ENCODE measurements at regions not wholly inside any gene's neighbourhood (a gene's known extent, or its start where the extent isn't known, plus 50 kb on each side); places are given as distances from the start of the nearest gene placed in this dataset.

GRCh38 chr3:102122527-102122926 is 273.2 kb downstream of the NFKBIZ start:
- no peak overlapping the region for H3K4me3 ChIP-seq (ENCODE audit: insufficient read depth, low read depth, low read length, poor library complexity, severe bottlenecking)
- H3K36me3 ChIP-seq (ENCODE audit: control insufficient read depth, insufficient read depth, low read length), result no peaks in the 10 kb centered on the region
- H3K27me3 ChIP-seq (replicated peaks; ENCODE audit: control insufficient read depth, insufficient read depth, low read length, poor library complexity, severe bottlenecking), result no peaks in the 10 kb centered on the region
- no peaks in the 10 kb centered on the region for H3K9me3 ChIP-seq (ENCODE audit: control insufficient read depth, low read length)
- DNase-seq, result no peak
- H3K27ac ChIP-seq (ENCODE audit: insufficient read depth, low read length, poor library complexity, severe bottlenecking), result no peak overlapping the region
- H3K4me1 ChIP-seq (ENCODE audit: control insufficient read depth, insufficient read depth, low read length, poor library complexity, severe bottlenecking), result no peaks in the 10 kb centered on the region

- Histone ChIP-seq H3K27ac (ENCODE audit: insufficient read depth, low read length, poor library complexity, severe bottlenecking) (no peak overlapping the region), H3K9me3 (ENCODE audit: control insufficient read depth, low read length) (no peaks in the 10 kb centered on the region), H3K27me3 (replicated peaks; ENCODE audit: control insufficient read depth, insufficient read depth, low read length, poor library complexity, severe bottlenecking) (no peaks in the 10 kb centered on the region), H3K4me1 (ENCODE audit: control insufficient read depth, insufficient read depth, low read length, poor library complexity, severe bottlenecking) (no peaks in the 10 kb centered on the region), H3K36me3 (ENCODE audit: control insufficient read depth, insufficient read depth, low read length) (no peaks in the 10 kb centered on the region), H3K4me3 (ENCODE audit: insufficient read depth, low read depth, low read length, poor library complexity, severe bottlenecking) (no peak overlapping the region)
- no peak for DNase-seq
These were observed 274.4 kb downstream of the NFKBIZ start for GRCh38 chr3:102123590-102124190.

GRCh38 chr3:102124282-102124681 is 275.0 kb downstream of the NFKBIZ start:
- Histone ChIP-seq H3K4me1 (ENCODE audit: control insufficient read depth, insufficient read depth, low read length, poor library complexity, severe bottlenecking) (no peaks in the 10 kb centered on the region), H3K36me3 (ENCODE audit: control insufficient read depth, insufficient read depth, low read length) (no peaks in the 10 kb centered on the region), H3K4me3 (ENCODE audit: insufficient read depth, low read depth, low read length, poor library complexity, severe bottlenecking) (no peak overlapping the region), H3K27ac (ENCODE audit: insufficient read depth, low read length, poor library complexity, severe bottlenecking) (no peak overlapping the region), H3K9me3 (ENCODE audit: control insufficient read depth, low read length) (no peaks in the 10 kb centered on the region), H3K27me3 (replicated peaks; ENCODE audit: control insufficient read depth, insufficient read depth, low read length, poor library complexity, severe bottlenecking) (no peaks in the 10 kb centered on the region)
- DNase-seq, result no peak

- Histone ChIP-seq H3K36me3 (ENCODE audit: control insufficient read depth, insufficient read depth, low read length) (no peaks in the 10 kb centered on the region), H3K27me3 (replicated peaks; ENCODE audit: control insufficient read depth, insufficient read depth, low read length, poor library complexity, severe bottlenecking) (no peaks in the 10 kb centered on the region), H3K9me3 (ENCODE audit: control insufficient read depth, low read length) (no peaks in the 10 kb centered on the region), H3K27ac (ENCODE audit: insufficient read depth, low read length, poor library complexity, severe bottlenecking) (no peak overlapping the region), H3K4me1 (ENCODE audit: control insufficient read depth, insufficient read depth, low read length, poor library complexity, severe bottlenecking) (no peaks in the 10 kb centered on the region), H3K4me3 (ENCODE audit: insufficient read depth, low read depth, low read length, poor library complexity, severe bottlenecking) (no peak overlapping the region)
- DNase-seq, result no peak
These were observed 275.4 kb downstream of the NFKBIZ start for GRCh38 chr3:102124704-102125103.

- Histone ChIP-seq H3K4me1 (ENCODE audit: control insufficient read depth, insufficient read depth, low read length, poor library complexity, severe bottlenecking) (no peaks in the 10 kb centered on the region), H3K27ac (ENCODE audit: insufficient read depth, low read length, poor library complexity, severe bottlenecking) (no peak overlapping the region), H3K4me3 (ENCODE audit: insufficient read depth, low read depth, low read length, poor library complexity, severe bottlenecking) (no peak overlapping the region), H3K36me3 (ENCODE audit: control insufficient read depth, insufficient read depth, low read length) (no peaks in the 10 kb centered on the region), H3K27me3 (replicated peaks; ENCODE audit: control insufficient read depth, insufficient read depth, low read length, poor library complexity, severe bottlenecking) (no peaks in the 10 kb centered on the region), H3K9me3 (ENCODE audit: control insufficient read depth, low read length) (no peaks in the 10 kb centered on the region)
- no peak for DNase-seq
These were observed 276.1 kb downstream of the NFKBIZ start for GRCh38 chr3:102125197-102125993.

GRCh38 chr3:102125994-102126368 is 276.7 kb downstream of the NFKBIZ start:
- Histone ChIP-seq H3K4me1 (ENCODE audit: control insufficient read depth, insufficient read depth, low read length, poor library complexity, severe bottlenecking) (no peaks in the 10 kb centered on the region), H3K27me3 (replicated peaks; ENCODE audit: control insufficient read depth, insufficient read depth, low read length, poor library complexity, severe bottlenecking) (no peaks in the 10 kb centered on the region), H3K27ac (ENCODE audit: insufficient read depth, low read length, poor library complexity, severe bottlenecking) (no peak overlapping the region), H3K9me3 (ENCODE audit: control insufficient read depth, low read length) (no peaks in the 10 kb centered on the region), H3K4me3 (ENCODE audit: insufficient read depth, low read depth, low read length, poor library complexity, severe bottlenecking) (no peak overlapping the region), H3K36me3 (ENCODE audit: control insufficient read depth, insufficient read depth, low read length) (no peaks in the 10 kb centered on the region)
- no peak for DNase-seq

- H3K9me3 ChIP-seq (ENCODE audit: control insufficient read depth, low read length), result no peaks in the 10 kb centered on the region
- no peak overlapping the region for H3K4me3 ChIP-seq (ENCODE audit: insufficient read depth, low read depth, low read length, poor library complexity, severe bottlenecking)
- H3K27me3 ChIP-seq (replicated peaks; ENCODE audit: control insufficient read depth, insufficient read depth, low read length, poor library complexity, severe bottlenecking), result no peaks in the 10 kb centered on the region
- no peaks in the 10 kb centered on the region for H3K36me3 ChIP-seq (ENCODE audit: control insufficient read depth, insufficient read depth, low read length)
- no peaks in the 10 kb centered on the region for H3K4me1 ChIP-seq (ENCODE audit: control insufficient read depth, insufficient read depth, low read length, poor library complexity, severe bottlenecking)
- H3K27ac ChIP-seq (ENCODE audit: insufficient read depth, low read length, poor library complexity, severe bottlenecking), result no peak overlapping the region
- no peak for DNase-seq
These were observed 280.7 kb downstream of the NFKBIZ start for GRCh38 chr3:102129760-102130608.

GRCh38 chr3:102132370-102132769 is 283.1 kb downstream of the NFKBIZ start:
- Histone ChIP-seq H3K27me3 (replicated peaks; ENCODE audit: control insufficient read depth, insufficient read depth, low read length, poor library complexity, severe bottlenecking) (no peaks in the 10 kb centered on the region), H3K27ac (ENCODE audit: insufficient read depth, low read length, poor library complexity, severe bottlenecking) (no peak overlapping the region), H3K4me3 (ENCODE audit: insufficient read depth, low read depth, low read length, poor library complexity, severe bottlenecking) (no peak overlapping the region), H3K4me1 (ENCODE audit: control insufficient read depth, insufficient read depth, low read length, poor library complexity, severe bottlenecking) (no peaks in the 10 kb centered on the region), H3K9me3 (ENCODE audit: control insufficient read depth, low read length) (no peaks in the 10 kb centered on the region), H3K36me3 (ENCODE audit: control insufficient read depth, insufficient read depth, low read length) (no peaks in the 10 kb centered on the region)
- no peak for DNase-seq

- no peaks in the 10 kb centered on the region for H3K36me3 ChIP-seq (ENCODE audit: control insufficient read depth, insufficient read depth, low read length)
- H3K4me3 ChIP-seq (ENCODE audit: insufficient read depth, low read depth, low read length, poor library complexity, severe bottlenecking), result no peak overlapping the region
- no peaks in the 10 kb centered on the region for H3K4me1 ChIP-seq (ENCODE audit: control insufficient read depth, insufficient read depth, low read length, poor library complexity, severe bottlenecking)
- H3K27ac ChIP-seq (ENCODE audit: insufficient read depth, low read length, poor library complexity, severe bottlenecking), result no peak overlapping the region
- DNase-seq, result no peak
- H3K27me3 ChIP-seq (replicated peaks; ENCODE audit: control insufficient read depth, insufficient read depth, low read length, poor library complexity, severe bottlenecking), result no peaks in the 10 kb centered on the region
- H3K9me3 ChIP-seq (ENCODE audit: control insufficient read depth, low read length), result no peaks in the 10 kb centered on the region
These were observed 284.1 kb downstream of the NFKBIZ start for GRCh38 chr3:102133376-102133775.

- no peak for DNase-seq
These were observed 286.0 kb downstream of the NFKBIZ start for GRCh38 chr3:102135316-102135715.

More at GRCh38 chr3:102135316-102135715, 286.0 kb downstream of the NFKBIZ start:
- no peaks in the 10 kb centered on the region for H3K27me3 ChIP-seq (replicated peaks; ENCODE audit: control insufficient read depth, insufficient read depth, low read length, poor library complexity, severe bottlenecking)
- H3K27ac ChIP-seq (ENCODE audit: insufficient read depth, low read length, poor library complexity, severe bottlenecking), result no peak overlapping the region
- H3K36me3 ChIP-seq (ENCODE audit: control insufficient read depth, insufficient read depth, low read length), result no peaks in the 10 kb centered on the region
- no peak overlapping the region for H3K4me3 ChIP-seq (ENCODE audit: insufficient read depth, low read depth, low read length, poor library complexity, severe bottlenecking)
- no peaks in the 10 kb centered on the region for H3K4me1 ChIP-seq (ENCODE audit: control insufficient read depth, insufficient read depth, low read length, poor library complexity, severe bottlenecking)
- no peaks in the 10 kb centered on the region for H3K9me3 ChIP-seq (ENCODE audit: control insufficient read depth, low read length)

All from effector memory CD4-positive, alpha-beta T cell (primary cell).